HepG2 (cell line): ENCODE measurements at regions not wholly inside any gene's neighbourhood (a gene's known extent, or its start where the extent isn't known, plus 50 kb on each side); places are given as distances from the start of the nearest gene placed in this dataset.
A peak's percentile ranks its signal among the peaks of the same experiment; 100 is the strongest.

Source experiments
- ATF1 ChIP-seq: IDR thresholded peaks from 2 replicates; pipeline ENCODE4 v1.6.1; 2016; ENCODE audit warnings: mild to moderate bottlenecking, control low read depth
- EP300 ChIP-seq, 3 experiments: sonication (generic) in 1 of 3; formaldehyde crosslinking in 1 of 3; IDR thresholded peaks; 2 replicates each; pipeline versions ENCODE4 v1.5.1 to v1.6.1; 2011 to 2020; ENCODE audit warnings: low read depth in 2 of 3, low read length in 2 of 3, borderline replicate concordance in 1 of 3, improper control_type of control experiment in 1 of 3, mild to moderate bottlenecking in 1 of 3, missing genetic modification reagents in 1 of 3, moderate library complexity in 1 of 3
- ESRRA ChIP-seq: sonication (generic); formaldehyde crosslinking; IDR thresholded peaks from 2 replicates; pipeline ENCODE4 v1.5.1; 2020; ENCODE audit warnings: mild to moderate bottlenecking, low read depth, missing genetic modification reagents
- KLF11 ChIP-seq: IDR thresholded peaks from 2 replicates; pipeline ENCODE4 v1.6.1; 2016; ENCODE audit warnings: missing compliant biosample characterization
- MZF1 ChIP-seq: sonication (generic); formaldehyde crosslinking; IDR thresholded peaks from 2 replicates; pipeline ENCODE4 v1.8.1; 2023; ENCODE audit warnings: mild to moderate bottlenecking, missing genetic modification reagents, borderline replicate concordance
- POLR2A ChIP-seq, 2 experiments: IDR thresholded peaks; 2 replicates each; pipeline ENCODE4 v1.6.1; 2011; ENCODE audit warnings: low read depth in 2 of 2, low read length in 2 of 2, mild to moderate bottlenecking in 1 of 2, moderate library complexity in 1 of 2; ENCODE audit not compliant: insufficient read depth in 1 of 2
- TAF15 ChIP-seq: fragments of 200-400 bp; formaldehyde crosslinking; IDR thresholded peaks from one replicate; pipeline ENCODE4 v1.6.1; 2018; ENCODE audit warnings: mild to moderate bottlenecking, low read depth, low read length; ENCODE audit not compliant: poor library complexity, severe bottlenecking
- TF ChIP-seq, protein P1 (sequence below): sonication (generic); formaldehyde crosslinking; IDR thresholded peaks from 2 replicates; pipeline ENCODE4 v1.4.0; 2020; ENCODE audit warnings: missing genetic modification reagents, borderline replicate concordance
- TF ChIP-seq, protein P2 (sequence below), 2 experiments: IDR thresholded peaks; 2 replicates each; pipeline ENCODE4 v1.6.1; 2011 to 2012; ENCODE audit warnings: low read length in 2 of 2, borderline replicate concordance in 1 of 2, low read depth in 1 of 2, mild to moderate bottlenecking in 1 of 2, moderate library complexity in 1 of 2
- TF ChIP-seq, protein P3 (sequence below): sonication (generic); formaldehyde crosslinking; IDR thresholded peaks from 2 replicates; pipeline ENCODE4 v1.4.0; 2020; ENCODE audit warnings: mild to moderate bottlenecking, missing genetic modification reagents
- TF ChIP-seq, protein P4 (sequence below): IDR thresholded peaks from 2 replicates; pipeline ENCODE4 v1.6.1; 2016; ENCODE audit warnings: missing compliant biosample characterization, missing genetic modification reagents, borderline replicate concordance
- TF ChIP-seq, protein P5 (sequence below), 2 experiments: sonication (generic) in 1 of 2; formaldehyde crosslinking in 1 of 2; IDR thresholded peaks; 2 replicates each; pipeline versions ENCODE4 v1.4.0 to v1.6.1; 2018 to 2020; ENCODE audit warnings: missing genetic modification reagents in 2 of 2, borderline replicate concordance in 1 of 2, low read depth in 1 of 2, mild to moderate bottlenecking in 1 of 2, missing biosample characterization in 1 of 2

DNA sequence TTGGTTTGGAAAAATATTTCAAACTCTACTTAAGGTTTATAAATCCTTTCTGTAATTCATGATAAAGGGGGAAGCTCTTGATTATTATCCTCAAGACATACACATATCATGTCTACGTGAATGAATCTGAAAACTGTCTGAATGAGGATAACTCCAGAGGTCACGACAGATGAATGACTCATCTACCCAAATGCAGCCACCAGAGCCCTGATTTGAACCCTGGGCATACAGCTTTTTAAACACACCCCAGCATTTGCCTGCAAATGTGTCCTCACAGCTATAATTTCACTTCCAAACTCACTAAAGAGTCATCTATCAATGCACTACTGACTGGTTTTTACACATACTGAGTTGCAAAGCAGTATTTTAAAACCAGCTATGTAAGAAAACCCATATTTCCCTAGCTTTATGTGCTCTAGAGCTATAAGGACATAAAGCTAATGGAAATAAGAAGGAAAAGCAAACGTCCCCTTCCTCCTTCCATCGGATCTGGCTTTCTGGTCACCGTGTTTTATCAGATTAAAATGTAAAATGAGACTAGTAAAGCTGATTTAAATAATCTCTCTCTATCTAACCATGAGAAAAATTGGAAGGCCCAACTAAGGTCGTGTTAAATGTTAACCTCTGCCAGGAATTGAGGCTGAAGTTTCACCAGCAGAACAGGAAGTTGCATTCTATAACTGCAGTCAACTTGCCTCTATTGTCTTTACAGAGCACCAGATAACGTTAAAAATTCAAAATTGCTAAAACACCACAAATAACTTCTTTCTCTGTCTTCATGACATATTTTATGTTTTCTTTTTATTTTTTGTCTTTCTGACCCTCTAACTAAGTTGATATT is 63.1 kb upstream of the SPP1 start (continued):
- TF ChIP-seq, protein P1, sequence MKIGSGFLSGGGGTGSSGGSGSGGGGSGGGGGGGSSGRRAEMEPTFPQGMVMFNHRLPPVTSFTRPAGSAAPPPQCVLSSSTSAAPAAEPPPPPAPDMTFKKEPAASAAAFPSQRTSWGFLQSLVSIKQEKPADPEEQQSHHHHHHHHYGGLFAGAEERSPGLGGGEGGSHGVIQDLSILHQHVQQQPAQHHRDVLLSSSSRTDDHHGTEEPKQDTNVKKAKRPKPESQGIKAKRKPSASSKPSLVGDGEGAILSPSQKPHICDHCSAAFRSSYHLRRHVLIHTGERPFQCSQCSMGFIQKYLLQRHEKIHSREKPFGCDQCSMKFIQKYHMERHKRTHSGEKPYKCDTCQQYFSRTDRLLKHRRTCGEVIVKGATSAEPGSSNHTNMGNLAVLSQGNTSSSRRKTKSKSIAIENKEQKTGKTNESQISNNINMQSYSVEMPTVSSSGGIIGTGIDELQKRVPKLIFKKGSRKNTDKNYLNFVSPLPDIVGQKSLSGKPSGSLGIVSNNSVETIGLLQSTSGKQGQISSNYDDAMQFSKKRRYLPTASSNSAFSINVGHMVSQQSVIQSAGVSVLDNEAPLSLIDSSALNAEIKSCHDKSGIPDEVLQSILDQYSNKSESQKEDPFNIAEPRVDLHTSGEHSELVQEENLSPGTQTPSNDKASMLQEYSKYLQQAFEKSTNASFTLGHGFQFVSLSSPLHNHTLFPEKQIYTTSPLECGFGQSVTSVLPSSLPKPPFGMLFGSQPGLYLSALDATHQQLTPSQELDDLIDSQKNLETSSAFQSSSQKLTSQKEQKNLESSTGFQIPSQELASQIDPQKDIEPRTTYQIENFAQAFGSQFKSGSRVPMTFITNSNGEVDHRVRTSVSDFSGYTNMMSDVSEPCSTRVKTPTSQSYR (CRISPR knock-in tag) = no peak
- TF ChIP-seq ESRRA (no peak), EP300 (IDR thresholded peaks at IDR 0.05; ENCODE audit: low read depth in 2 of 2, low read length in 2 of 2) (peak in 1 of 2 experiments; percentile 65; a peak in 2 of 4 replicates), EP300 (CRISPR knock-in tag; IDR thresholded peaks at IDR 0.05; ENCODE audit: borderline replicate concordance) (peak; percentile 27; the same call in 1 of the 2 replicates), ATF1 (no peak), TAF15 (no peak), KLF11 (no peak), MZF1 (CRISPR knock-in tag) (no peak), POLR2A (IDR thresholded peaks at IDR 0.05; ENCODE audit: insufficient read depth in 1 of 2, low read depth in 2 of 2, low read length in 2 of 2) (no peak)
- TF ChIP-seq, protein P2, sequence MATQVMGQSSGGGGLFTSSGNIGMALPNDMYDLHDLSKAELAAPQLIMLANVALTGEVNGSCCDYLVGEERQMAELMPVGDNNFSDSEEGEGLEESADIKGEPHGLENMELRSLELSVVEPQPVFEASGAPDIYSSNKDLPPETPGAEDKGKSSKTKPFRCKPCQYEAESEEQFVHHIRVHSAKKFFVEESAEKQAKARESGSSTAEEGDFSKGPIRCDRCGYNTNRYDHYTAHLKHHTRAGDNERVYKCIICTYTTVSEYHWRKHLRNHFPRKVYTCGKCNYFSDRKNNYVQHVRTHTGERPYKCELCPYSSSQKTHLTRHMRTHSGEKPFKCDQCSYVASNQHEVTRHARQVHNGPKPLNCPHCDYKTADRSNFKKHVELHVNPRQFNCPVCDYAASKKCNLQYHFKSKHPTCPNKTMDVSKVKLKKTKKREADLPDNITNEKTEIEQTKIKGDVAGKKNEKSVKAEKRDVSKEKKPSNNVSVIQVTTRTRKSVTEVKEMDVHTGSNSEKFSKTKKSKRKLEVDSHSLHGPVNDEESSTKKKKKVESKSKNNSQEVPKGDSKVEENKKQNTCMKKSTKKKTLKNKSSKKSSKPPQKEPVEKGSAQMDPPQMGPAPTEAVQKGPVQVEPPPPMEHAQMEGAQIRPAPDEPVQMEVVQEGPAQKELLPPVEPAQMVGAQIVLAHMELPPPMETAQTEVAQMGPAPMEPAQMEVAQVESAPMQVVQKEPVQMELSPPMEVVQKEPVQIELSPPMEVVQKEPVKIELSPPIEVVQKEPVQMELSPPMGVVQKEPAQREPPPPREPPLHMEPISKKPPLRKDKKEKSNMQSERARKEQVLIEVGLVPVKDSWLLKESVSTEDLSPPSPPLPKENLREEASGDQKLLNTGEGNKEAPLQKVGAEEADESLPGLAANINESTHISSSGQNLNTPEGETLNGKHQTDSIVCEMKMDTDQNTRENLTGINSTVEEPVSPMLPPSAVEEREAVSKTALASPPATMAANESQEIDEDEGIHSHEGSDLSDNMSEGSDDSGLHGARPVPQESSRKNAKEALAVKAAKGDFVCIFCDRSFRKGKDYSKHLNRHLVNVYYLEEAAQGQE (IDR thresholded peaks at IDR 0.05; ENCODE audit: borderline replicate concordance in 1 of 2, low read depth in 1 of 2, low read length in 2 of 2) = no peak
- TF ChIP-seq, protein P3, sequence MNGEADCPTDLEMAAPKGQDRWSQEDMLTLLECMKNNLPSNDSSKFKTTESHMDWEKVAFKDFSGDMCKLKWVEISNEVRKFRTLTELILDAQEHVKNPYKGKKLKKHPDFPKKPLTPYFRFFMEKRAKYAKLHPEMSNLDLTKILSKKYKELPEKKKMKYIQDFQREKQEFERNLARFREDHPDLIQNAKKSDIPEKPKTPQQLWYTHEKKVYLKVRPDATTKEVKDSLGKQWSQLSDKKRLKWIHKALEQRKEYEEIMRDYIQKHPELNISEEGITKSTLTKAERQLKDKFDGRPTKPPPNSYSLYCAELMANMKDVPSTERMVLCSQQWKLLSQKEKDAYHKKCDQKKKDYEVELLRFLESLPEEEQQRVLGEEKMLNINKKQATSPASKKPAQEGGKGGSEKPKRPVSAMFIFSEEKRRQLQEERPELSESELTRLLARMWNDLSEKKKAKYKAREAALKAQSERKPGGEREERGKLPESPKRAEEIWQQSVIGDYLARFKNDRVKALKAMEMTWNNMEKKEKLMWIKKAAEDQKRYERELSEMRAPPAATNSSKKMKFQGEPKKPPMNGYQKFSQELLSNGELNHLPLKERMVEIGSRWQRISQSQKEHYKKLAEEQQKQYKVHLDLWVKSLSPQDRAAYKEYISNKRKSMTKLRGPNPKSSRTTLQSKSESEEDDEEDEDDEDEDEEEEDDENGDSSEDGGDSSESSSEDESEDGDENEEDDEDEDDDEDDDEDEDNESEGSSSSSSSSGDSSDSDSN (CRISPR knock-in tag) = no peak
- TF ChIP-seq, protein P4, sequence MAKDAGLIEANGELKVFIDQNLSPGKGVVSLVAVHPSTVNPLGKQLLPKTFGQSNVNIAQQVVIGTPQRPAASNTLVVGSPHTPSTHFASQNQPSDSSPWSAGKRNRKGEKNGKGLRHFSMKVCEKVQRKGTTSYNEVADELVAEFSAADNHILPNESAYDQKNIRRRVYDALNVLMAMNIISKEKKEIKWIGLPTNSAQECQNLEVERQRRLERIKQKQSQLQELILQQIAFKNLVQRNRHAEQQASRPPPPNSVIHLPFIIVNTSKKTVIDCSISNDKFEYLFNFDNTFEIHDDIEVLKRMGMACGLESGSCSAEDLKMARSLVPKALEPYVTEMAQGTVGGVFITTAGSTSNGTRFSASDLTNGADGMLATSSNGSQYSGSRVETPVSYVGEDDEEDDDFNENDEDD (CRISPR knock-in tag) = no peak
- TF ChIP-seq, protein P5, sequence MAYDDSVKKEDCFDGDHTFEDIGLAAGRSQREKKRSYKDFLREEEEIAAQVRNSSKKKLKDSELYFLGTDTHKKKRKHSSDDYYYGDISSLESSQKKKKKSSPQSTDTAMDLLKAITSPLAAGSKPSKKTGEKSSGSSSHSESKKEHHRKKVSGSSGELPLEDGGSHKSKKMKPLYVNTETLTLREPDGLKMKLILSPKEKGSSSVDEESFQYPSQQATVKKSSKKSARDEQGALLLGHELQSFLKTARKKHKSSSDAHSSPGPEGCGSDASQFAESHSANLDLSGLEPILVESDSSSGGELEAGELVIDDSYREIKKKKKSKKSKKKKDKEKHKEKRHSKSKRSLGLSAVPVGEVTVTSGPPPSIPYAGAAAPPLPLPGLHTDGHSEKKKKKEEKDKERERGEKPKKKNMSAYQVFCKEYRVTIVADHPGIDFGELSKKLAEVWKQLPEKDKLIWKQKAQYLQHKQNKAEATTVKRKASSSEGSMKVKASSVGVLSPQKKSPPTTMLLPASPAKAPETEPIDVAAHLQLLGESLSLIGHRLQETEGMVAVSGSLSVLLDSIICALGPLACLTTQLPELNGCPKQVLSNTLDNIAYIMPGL (CRISPR knock-in tag; IDR thresholded peaks at IDR 0.05; ENCODE audit: borderline replicate concordance in 1 of 2, low read depth in 1 of 2) = no peak
